ENCODE measurements at regions not wholly inside any gene's neighbourhood (a gene's known extent, or its start where the extent isn't known, plus 50 kb on each side); places are given as distances from the start of the nearest gene placed in this dataset.

GRCh38 chr7:155964543-155964942, 152.3 kb upstream of the SHH start:
- no peak overlapping the region for H3K4me3 ChIP-seq (ENCODE audit: low read depth, low read length)
- DNase-seq (ENCODE audit: low read depth), result no peak

- H3K4me3 ChIP-seq (ENCODE audit: low read depth, low read length), result no peak overlapping the region
- no peak for DNase-seq (ENCODE audit: low read depth)
Observed at GRCh38 chr7:155963771-155964195, 151.5 kb upstream of the SHH start.

DNA sequence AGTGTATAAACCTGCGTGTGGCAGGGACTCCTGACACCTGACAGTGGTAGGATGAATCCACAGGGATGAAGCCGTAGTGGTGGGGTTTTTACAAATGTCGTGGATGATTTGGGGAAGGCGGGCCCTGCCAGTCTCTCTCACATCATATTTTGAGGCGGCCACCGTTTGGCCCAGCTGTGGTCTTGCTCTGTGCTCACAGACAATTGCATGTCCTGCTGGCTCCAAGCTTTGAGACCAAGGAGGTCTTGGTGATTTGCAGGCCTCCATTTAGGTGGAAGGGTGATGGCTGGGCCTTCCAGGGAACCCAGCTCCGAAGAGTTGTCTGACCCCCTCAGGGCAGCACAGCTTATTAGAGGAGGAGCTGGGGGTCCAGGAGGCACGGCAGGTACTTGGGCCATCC, 151.1 kb upstream of the SHH start:
- H3K4me3 ChIP-seq (ENCODE audit: low read depth, low read length), result no peak overlapping the region
- no peak for DNase-seq (ENCODE audit: low read depth)

DNA sequence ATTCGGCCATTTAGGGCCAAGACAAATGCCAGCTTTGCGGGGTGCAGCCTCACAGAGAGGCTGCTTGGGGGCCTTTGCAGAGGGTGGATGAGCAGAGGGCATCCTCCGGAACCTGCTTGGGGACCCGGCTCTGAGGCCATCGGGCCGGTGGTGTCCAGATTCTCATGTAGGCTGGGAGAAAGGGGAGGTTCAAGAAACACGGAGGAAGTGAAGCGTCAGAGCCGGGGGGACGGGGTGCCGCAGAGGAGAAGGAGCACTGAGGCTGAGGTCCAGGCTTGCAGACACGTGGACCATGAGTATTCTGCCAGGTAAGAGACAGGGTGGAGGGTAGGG, 150.7 kb upstream of the SHH start:
- DNase-seq (ENCODE audit: low read depth), result no peak
- H3K4me3 ChIP-seq (ENCODE audit: low read depth, low read length), result no peak overlapping the region

GRCh38 chr7:155962191-155962967, 150.1 kb upstream of the SHH start:
- no peak overlapping the region for H3K4me3 ChIP-seq (ENCODE audit: low read depth, low read length)
- peak; percentile 5 for DNase-seq (ENCODE audit: low read depth)

- no peak overlapping the region for H3K4me3 ChIP-seq (ENCODE audit: low read depth, low read length)
- peak; percentile 13 for DNase-seq (ENCODE audit: low read depth)
Observed at GRCh38 chr7:155961241-155962190, 149.3 kb upstream of the SHH start.

- H3K4me3 ChIP-seq (ENCODE audit: low read depth, low read length), result no peak overlapping the region
- no peak for DNase-seq (ENCODE audit: low read depth)
Observed at GRCh38 chr7:155959894-155960293, 147.6 kb upstream of the SHH start.

GRCh38 chr7:155956977-155957376, 144.7 kb upstream of the SHH start:
- no peak for DNase-seq (ENCODE audit: low read depth)
- H3K4me3 ChIP-seq (ENCODE audit: low read depth, low read length), result no peak overlapping the region

- DNase-seq (ENCODE audit: low read depth), result no peak
Observed at GRCh38 chr7:155955367-155955635, 143.0 kb upstream of the SHH start.

DNA sequence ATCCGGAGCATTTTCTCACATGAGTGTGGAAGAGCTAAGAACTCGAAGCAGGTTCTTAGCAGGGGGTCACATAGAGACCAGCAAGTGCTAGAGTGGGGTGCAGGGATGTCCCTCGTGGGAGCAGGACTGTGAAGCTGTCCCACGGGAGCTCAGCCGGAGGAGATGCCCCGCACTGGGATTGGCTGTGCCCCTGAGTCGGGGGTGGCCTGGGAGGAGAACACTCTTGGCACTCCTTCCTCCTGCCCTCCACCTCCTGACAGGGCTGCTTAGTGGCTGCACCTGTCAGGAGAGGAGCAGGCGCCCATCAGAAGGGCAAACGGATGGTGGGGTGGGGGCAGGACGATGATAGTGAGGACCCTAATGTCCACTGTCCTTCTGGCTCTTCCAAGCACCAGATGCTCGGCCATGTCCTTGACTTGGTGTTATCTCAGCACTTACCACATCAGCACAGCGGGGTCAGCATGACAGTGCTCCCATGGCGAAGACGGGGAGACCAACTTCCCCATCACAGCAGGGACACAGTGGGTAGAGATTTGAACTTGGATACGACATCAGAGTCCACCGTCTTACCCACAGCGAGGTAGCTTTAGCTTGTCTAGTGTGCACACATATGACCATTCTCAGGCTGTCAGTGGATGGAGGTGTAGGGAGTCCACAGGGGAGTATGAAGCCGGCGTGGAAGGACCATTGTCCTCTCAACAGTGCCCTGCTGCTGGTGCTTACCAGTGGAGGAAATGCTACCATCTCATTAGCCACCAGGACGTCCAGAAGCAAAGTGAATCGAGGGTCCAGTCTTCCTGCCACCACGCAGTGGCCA, 142.5 kb upstream of the SHH start:
- no peak for DNase-seq (ENCODE audit: low read depth)
- H3K4me3 ChIP-seq (ENCODE audit: low read depth, low read length), result no peak overlapping the region

More at GRCh38 chr7:155955367-155955635, 143.0 kb upstream of the SHH start:
- H3K4me3 ChIP-seq (ENCODE audit: low read depth, low read length), result no peak overlapping the region

DNA sequence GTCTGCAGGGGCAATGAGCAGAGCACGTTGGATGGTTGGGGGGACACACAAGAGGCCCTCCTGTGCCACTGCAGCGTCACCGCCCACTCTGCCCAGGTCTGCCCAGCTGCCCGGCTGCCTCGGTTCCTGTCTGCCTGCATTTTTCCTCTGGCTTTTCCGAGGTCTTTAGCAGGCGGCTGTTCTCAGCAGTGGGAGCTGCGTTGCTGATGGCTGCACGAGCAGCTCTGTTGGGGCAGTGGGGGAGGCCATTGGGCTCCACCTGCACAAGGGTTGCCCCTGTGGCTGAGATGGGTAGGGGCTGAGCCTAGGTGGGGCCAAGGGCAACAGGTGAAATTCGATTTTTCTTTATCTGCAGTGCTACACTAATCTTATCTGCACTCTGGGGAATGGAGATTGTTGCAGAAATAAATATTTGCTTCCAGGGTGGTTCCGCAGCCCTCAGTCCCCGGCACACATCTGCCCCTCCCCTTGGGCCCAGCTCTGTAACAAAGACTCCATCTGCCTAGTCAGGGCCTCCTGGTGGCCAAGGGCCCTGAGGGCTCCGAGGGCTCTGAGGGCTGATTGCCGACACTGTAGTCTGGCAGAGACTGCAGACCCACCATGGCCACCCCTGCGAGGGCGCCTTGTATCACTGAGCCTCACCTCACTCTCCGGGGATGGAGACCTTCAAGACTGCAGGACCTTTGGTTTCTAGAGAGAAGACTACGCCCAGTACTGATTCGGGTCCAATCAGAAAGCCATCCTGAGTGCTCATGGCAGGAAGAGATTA, 141.7 kb upstream of the SHH start:
- DNase-seq (ENCODE audit: low read depth), result no peak
- no peak overlapping the region for H3K4me3 ChIP-seq (ENCODE audit: low read depth, low read length)

GRCh38 chr7:155953501-155953778, 141.2 kb upstream of the SHH start:
- H3K4me3 ChIP-seq (ENCODE audit: low read depth, low read length), result no peak overlapping the region
- no peak for DNase-seq (ENCODE audit: low read depth)

DNA sequence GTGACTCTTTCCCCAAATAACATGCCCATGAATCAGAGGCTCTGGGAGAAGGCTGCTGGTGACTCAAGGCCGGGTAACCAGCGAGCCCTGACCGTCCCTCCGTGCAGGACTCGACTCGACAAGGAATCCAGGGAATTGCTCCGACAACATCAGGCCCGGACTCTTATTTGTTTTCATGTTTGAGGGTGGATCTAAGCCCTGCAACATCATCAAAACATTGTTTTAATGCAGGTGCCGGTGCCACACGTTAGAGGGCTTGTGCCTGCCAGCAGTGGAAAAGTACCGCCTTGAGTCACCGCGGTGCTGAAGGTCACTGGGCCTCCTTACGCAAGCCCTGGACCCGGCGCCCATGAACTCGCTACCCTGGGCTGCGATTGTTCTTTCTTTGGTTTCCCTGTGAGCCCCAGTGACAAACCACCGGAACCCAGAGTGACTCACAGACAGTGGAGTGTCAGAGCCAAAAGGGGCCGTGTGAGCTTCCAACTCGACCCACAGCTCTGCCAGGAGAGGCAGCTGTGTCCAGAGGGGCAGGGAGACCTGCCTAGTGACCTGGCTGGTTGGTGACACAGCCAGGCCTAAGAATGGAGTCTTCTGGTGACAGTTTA, 139.4 kb upstream of the SHH start:
- peak; percentile 71 for DNase-seq (ENCODE audit: low read depth)
- no peak overlapping the region for H3K4me3 ChIP-seq (ENCODE audit: low read depth, low read length)

DNA sequence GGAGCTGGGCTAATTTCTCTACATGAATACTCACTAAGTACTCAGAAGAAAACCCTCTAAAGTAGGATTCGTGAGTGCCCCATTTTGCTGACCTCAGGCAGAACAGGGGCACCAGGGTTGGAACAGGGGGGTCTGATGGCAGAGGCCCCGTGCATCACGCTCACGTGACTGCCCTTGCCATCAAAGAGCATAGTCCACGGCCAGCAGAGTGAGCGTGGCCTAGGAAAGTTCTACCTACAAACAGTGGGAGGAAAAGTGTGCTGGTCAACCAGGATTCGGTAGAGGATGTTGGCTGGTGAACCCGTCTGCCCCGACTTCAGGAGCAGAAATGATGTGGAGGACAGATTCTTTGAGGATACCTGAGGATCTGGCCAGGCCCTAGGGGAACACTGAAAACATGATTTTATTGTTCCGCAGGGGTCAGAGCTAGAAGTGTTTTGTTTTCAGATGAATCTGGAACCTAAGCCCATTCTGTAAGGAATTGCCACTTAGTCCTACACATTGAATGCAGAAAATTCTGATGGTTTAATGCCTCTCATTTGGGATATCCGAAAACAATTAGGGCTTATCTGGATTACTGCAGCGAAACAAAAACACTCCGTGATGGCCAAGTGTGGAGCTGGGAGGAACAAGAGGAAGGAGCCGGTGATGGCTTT, 138.8 kb upstream of the SHH start:
- no peak for DNase-seq (ENCODE audit: low read depth)
- no peak overlapping the region for H3K4me3 ChIP-seq (ENCODE audit: low read depth, low read length)

DNA sequence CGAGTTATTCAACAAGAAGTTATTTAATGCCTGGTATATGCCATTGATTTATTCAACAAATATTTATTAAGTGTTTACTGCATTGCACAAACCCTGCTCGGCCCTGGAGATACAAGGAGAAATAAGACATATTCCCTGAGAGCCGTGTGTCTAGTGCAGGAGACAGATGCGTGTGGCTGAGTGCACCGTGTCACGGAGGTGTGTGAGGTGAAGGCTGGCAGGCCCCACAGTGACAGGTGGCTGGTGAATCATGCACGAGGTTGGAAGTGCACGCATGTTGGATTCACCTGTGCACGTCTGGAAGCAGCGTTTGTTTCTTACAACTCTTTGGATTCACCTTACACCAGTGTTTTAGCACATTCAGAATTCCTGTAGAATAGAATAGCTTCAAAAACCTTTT, 136.6 kb upstream of the SHH start:
- no peak for DNase-seq (ENCODE audit: low read depth)
- no peak overlapping the region for H3K4me3 ChIP-seq (ENCODE audit: low read depth, low read length)

DNA sequence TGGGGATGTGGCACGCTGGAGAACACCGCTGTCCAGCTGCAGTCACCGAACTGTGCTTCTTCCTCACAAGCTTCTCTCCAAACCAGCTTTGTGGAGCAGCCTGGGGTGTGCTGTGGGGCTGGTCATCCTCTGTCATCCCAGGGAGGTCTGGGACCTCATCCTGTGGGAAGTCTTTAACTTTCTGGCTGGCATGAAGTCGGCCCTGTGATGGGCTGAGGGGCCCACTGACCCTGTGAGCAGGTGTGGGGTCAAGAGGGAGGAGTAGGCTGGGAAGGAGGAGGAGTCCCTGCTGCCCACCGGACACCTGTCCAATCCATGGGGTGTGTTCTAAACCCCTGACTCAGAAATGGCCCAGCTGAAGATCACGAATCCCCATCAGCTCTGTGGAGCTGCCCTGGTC, 136.2 kb upstream of the SHH start:
- no peak for DNase-seq (ENCODE audit: low read depth)
- no peak overlapping the region for H3K4me3 ChIP-seq (ENCODE audit: low read depth, low read length)

GRCh38 chr7:155947051-155947450, 134.8 kb upstream of the SHH start:
- peak; percentile 18 for DNase-seq (ENCODE audit: low read depth)
- H3K4me3 ChIP-seq (ENCODE audit: low read depth, low read length), result no peak overlapping the region

GRCh38 chr7:155945670-155946325, 133.5 kb upstream of the SHH start:
- no peak overlapping the region for H3K4me3 ChIP-seq (ENCODE audit: low read depth, low read length)
- DNase-seq (ENCODE audit: low read depth), result no peak
